Activated CD4-positive, alpha-beta T cell treated with anti-CD3 and anti-CD28 coated beads for 48 hours (primary cell): ENCODE measurements at regions not wholly inside any gene's neighbourhood (a gene's known extent, or its start where the extent isn't known, plus 50 kb on each side); places are given as distances from the start of the nearest gene placed in this dataset.

Experiments used
- DNase-seq: peaks from one replicate; pipeline ENCODE4 v3.0.0-alpha.2; 2020

- DNase-seq = no peak
Measured at GRCh38 chr9:26296910-26297572, 595.6 kb downstream of the CAAP1 start.

GRCh38 chr9:26292943-26293342 is 599.7 kb downstream of the CAAP1 start:
- no peak for DNase-seq

- no peak for DNase-seq
Measured at GRCh38 chr9:26271495-26272122, 593.4 kb upstream of the TUSC1 start.

GRCh38 chr9:26266146-26266793 is 588.0 kb upstream of the TUSC1 start:
- no peak for DNase-seq

GRCh38 chr9:26264709-26265601 is 586.7 kb upstream of the TUSC1 start:
- DNase-seq = no peak

GRCh38 chr9:26263478-26263877 is 585.2 kb upstream of the TUSC1 start:
- DNase-seq = no peak

GRCh38 chr9:26262421-26263107 is 584.3 kb upstream of the TUSC1 start:
- DNase-seq = no peak

- DNase-seq = no peak
Measured at GRCh38 chr9:26261503-26262330, 583.5 kb upstream of the TUSC1 start.

GRCh38 chr9:26260238-26260637 is 582.0 kb upstream of the TUSC1 start:
- no peak for DNase-seq

GRCh38 chr9:26247861-26248260 is 569.6 kb upstream of the TUSC1 start:
- DNase-seq = no peak

GRCh38 chr9:26244661-26245451 is 566.6 kb upstream of the TUSC1 start:
- DNase-seq = no peak

GRCh38 chr9:26243726-26244125 is 565.5 kb upstream of the TUSC1 start:
- DNase-seq = no peak

GRCh38 chr9:26243029-26243697 is 564.9 kb upstream of the TUSC1 start:
- DNase-seq = no peak

GRCh38 chr9:26240020-26240419 is 561.8 kb upstream of the TUSC1 start:
- DNase-seq = no peak

GRCh38 chr9:26237256-26237655 is 559.0 kb upstream of the TUSC1 start:
- DNase-seq = no peak

- no peak for DNase-seq
Measured at GRCh38 chr9:26234865-26235264, 556.6 kb upstream of the TUSC1 start.

- DNase-seq = no peak
Measured at GRCh38 chr9:26231391-26231790, 553.1 kb upstream of the TUSC1 start.

- no peak for DNase-seq
Measured at GRCh38 chr9:26229324-26230054, 551.2 kb upstream of the TUSC1 start.

GRCh38 chr9:26228273-26228672 is 550.0 kb upstream of the TUSC1 start:
- no peak for DNase-seq

- no peak for DNase-seq
Measured at GRCh38 chr9:26221290-26221689, 543.0 kb upstream of the TUSC1 start.
